ENCODE measurements at regions not wholly inside any gene's neighbourhood (a gene's known extent, or its start where the extent isn't known, plus 50 kb on each side); places are given as distances from the start of the nearest gene placed in this dataset.

DNA sequence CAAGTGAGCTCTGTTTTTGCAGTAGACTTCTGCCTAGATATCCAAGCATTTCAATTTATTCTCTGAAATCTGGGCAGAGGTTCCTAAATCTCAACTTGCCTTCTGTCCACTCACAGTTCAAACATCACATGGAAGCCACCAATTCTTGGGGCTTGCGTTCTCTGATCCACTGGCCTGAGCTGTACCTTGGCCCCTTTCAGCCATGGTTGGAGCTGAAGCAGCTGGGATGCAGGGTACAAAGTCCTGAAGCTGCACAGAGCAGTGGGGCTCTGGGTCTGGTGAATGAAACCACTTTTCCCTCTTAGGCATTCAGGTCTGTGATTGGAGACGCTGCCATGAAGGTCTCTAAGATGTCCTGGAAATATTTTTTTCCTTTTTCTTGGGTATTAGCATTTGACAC lies 137.6 kb upstream of the KDM5D start:
- H3K4me3 ChIP-seq (ENCODE audit: control insufficient read depth in 1 of 2, extremely low read depth in 1 of 2, low read length in 1 of 2): no peak overlapping the region
- CTCF ChIA-PET: no interaction called here
- ATAC-seq (replicated peaks in 1 of 4): no peak

DNA sequence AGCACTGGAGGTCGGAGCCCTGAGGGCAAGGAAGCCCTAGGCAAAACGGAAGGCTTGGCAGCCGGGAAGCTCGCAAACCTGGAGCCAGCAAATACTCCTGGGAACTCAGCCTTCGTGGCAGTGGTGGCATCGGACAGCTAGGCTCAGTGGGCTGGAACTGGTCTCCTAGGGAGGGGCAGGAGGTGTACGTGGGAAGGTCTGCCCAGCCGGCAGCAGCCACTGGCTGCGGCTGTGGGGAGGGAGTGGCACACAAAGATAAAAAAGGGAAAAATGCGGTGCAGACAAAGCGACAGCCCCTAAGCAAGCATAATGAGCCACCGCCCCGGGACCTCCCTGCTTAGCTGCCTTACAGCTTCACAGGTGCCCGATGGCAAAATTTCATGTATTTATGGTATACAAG lies 125.2 kb upstream of the KDM5D start:
- Mint-ChIP-seq H3K36me3 (no peaks in the 10 kb centered on the region), H3K4me3 (peak overlapping the region in 1 of 3 donors; percentile 41), H3K27me3 (no peaks in the 10 kb centered on the region), H3K9me3 (no peaks in the 10 kb centered on the region), H3K4me1 (no peaks in the 10 kb centered on the region), H3K27ac (no peak overlapping the region)
- ATAC-seq (replicated peaks in 1 of 4) (peak in 1 of 4 experiments; percentile 41), DNase-seq (no peak)
- H3K9me3 ChIP-seq: no peaks in the 10 kb centered on the region
- no peaks in the 10 kb centered on the region for H3K27me3 ChIP-seq (replicated peaks in 1 of 2; ENCODE audit: control insufficient read depth in 2 of 2, extremely low read depth in 1 of 2, insufficient read depth in 2 of 2, low read length in 1 of 2)
- ChIA-PET CTCF (no interaction called here), POLR2A (no interaction called here)
- H3K4me1 ChIP-seq (ENCODE audit: control insufficient read depth in 1 of 2, extremely low read depth in 1 of 2, insufficient read depth in 2 of 2, low read length in 2 of 2): no peaks in the 10 kb centered on the region
- H3K27ac ChIP-seq (ENCODE audit: low read length): no peak overlapping the region
- H3K36me3 ChIP-seq (ENCODE audit: control insufficient read depth in 2 of 2, extremely low read depth in 1 of 2, insufficient read depth in 1 of 2, low read length in 1 of 2): no peaks in the 10 kb centered on the region
- WGBS (ENCODE audit: insufficient coverage): 88% methylated on average over 5 of the region's 14 CpGs
- no peak overlapping the region for H3K4me3 ChIP-seq (ENCODE audit: control insufficient read depth in 1 of 2, extremely low read depth in 1 of 2, low read length in 1 of 2)

More for the DNA sequence above, 137.6 kb upstream of the KDM5D start:
- Mint-ChIP-seq H3K27me3 (no peaks in the 10 kb centered on the region), H3K36me3 (no peaks in the 10 kb centered on the region), H3K4me3 (no peak overlapping the region), H3K9me3 (no peaks in the 10 kb centered on the region), H3K27ac (no peak overlapping the region), H3K4me1 (no peaks in the 10 kb centered on the region)
- WGBS (ENCODE audit: insufficient coverage): no CpG with 5 or more reads among the region's 2 CpGs
- no peaks in the 10 kb centered on the region for H3K9me3 ChIP-seq
- H3K36me3 ChIP-seq (ENCODE audit: control insufficient read depth in 2 of 2, extremely low read depth in 1 of 2, insufficient read depth in 1 of 2, low read length in 1 of 2): no peaks in the 10 kb centered on the region
- no peak for DNase-seq
- no peak overlapping the region for H3K27ac ChIP-seq (ENCODE audit: low read length)
- no peaks in the 10 kb centered on the region for H3K4me1 ChIP-seq (ENCODE audit: control insufficient read depth in 1 of 2, extremely low read depth in 1 of 2, insufficient read depth in 2 of 2, low read length in 2 of 2)
- POLR2A ChIA-PET: no interaction called here
- H3K27me3 ChIP-seq (replicated peaks in 1 of 2; ENCODE audit: control insufficient read depth in 2 of 2, extremely low read depth in 1 of 2, insufficient read depth in 2 of 2, low read length in 1 of 2): no peaks in the 10 kb centered on the region

DNA sequence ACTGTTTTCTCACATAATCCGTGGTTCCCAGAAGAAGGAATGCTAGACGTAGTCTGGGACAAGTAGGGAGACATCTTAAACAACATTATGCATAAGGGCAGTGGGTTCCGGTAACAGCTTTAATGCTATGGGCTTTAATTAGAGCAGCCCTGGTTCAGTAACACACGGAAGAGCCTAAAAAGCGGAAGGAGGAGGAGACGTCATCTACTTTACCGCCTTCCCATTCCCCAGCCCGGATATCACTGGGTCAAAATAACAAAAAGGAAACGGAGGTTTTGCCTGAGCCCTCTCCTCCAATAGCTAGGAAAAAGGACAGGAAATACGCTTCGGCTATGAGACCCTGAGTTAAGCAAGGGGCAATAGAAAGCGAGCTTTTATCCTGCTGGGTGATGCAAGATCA lies 124.8 kb upstream of the KDM5D start:
- Histone ChIP-seq H3K27me3 (replicated peaks in 1 of 2; ENCODE audit: control insufficient read depth in 2 of 2, extremely low read depth in 1 of 2, insufficient read depth in 2 of 2, low read length in 1 of 2) (no peaks in the 10 kb centered on the region), H3K4me1 (ENCODE audit: control insufficient read depth in 1 of 2, extremely low read depth in 1 of 2, insufficient read depth in 2 of 2, low read length in 2 of 2) (no peaks in the 10 kb centered on the region), H3K36me3 (ENCODE audit: control insufficient read depth in 2 of 2, extremely low read depth in 1 of 2, insufficient read depth in 1 of 2, low read length in 1 of 2) (no peaks in the 10 kb centered on the region), H3K9me3 (no peaks in the 10 kb centered on the region), H3K27ac (ENCODE audit: low read length) (no peak overlapping the region), H3K4me3 (ENCODE audit: control insufficient read depth in 1 of 2, extremely low read depth in 1 of 2, low read length in 1 of 2) (no peak overlapping the region)
- no peaks in the 10 kb centered on the region for H3K27me3 Mint-ChIP-seq
- WGBS (ENCODE audit: insufficient coverage): 82% methylated on average over 2 of the region's 12 CpGs
- no peak overlapping the region for H3K27ac Mint-ChIP-seq
- H3K9me3 Mint-ChIP-seq: no peaks in the 10 kb centered on the region
- H3K4me1 Mint-ChIP-seq: no peaks in the 10 kb centered on the region
- ChIA-PET POLR2A (no interaction called here), CTCF (no interaction called here)
- DNase-seq (no peak), ATAC-seq (replicated peaks in 1 of 4) (no peak)
- no peaks in the 10 kb centered on the region for H3K36me3 Mint-ChIP-seq
- peak overlapping the region in 1 of 3 donors; percentile 41 for H3K4me3 Mint-ChIP-seq

DNA sequence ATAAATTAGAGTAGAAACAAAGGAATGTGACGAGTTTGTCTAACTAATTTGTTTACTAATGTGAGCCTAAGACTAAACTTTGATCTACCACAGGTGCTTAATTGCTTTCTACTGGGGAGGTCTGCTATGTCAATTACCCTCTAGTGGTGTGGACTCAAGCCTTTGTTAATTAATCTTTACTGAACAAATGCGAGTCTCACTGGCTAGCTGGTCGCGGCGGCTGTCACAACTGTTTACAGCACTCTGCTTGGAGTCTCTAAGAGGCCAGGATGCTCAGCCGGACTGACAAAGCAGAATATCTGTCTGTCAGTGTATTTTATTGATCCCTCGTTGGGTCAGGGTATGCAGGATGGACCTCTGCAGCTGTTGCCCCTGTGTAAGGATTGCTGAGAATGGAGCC lies 124.1 kb upstream of the KDM5D start:
- no peaks in the 10 kb centered on the region for H3K9me3 ChIP-seq
- H3K27me3 ChIP-seq (replicated peaks in 1 of 2; ENCODE audit: control insufficient read depth in 2 of 2, extremely low read depth in 1 of 2, insufficient read depth in 2 of 2, low read length in 1 of 2): no peaks in the 10 kb centered on the region
- no peaks in the 10 kb centered on the region for H3K4me1 ChIP-seq (ENCODE audit: control insufficient read depth in 1 of 2, extremely low read depth in 1 of 2, insufficient read depth in 2 of 2, low read length in 2 of 2)
- no peak overlapping the region for H3K27ac Mint-ChIP-seq
- H3K4me3 Mint-ChIP-seq: peak overlapping the region in 1 of 3 donors; percentile 6
- ATAC-seq (replicated peaks in 1 of 4) (no peak), DNase-seq (no peak)
- no peak overlapping the region for H3K27ac ChIP-seq (ENCODE audit: low read length)
- POLR2A ChIA-PET: no interaction called here
- H3K36me3 ChIP-seq (ENCODE audit: control insufficient read depth in 2 of 2, extremely low read depth in 1 of 2, insufficient read depth in 1 of 2, low read length in 1 of 2): no peaks in the 10 kb centered on the region
- H3K9me3 Mint-ChIP-seq: no peaks in the 10 kb centered on the region
- no peak overlapping the region for H3K4me3 ChIP-seq (ENCODE audit: control insufficient read depth in 1 of 2, extremely low read depth in 1 of 2, low read length in 1 of 2)
- no peaks in the 10 kb centered on the region for H3K27me3 Mint-ChIP-seq
- 84% methylated on average over 4 of the region's 7 CpGs for WGBS (ENCODE audit: insufficient coverage)
- CTCF ChIA-PET: no interaction called here
- H3K4me1 Mint-ChIP-seq: no peaks in the 10 kb centered on the region
- H3K36me3 Mint-ChIP-seq: no peaks in the 10 kb centered on the region

DNA sequence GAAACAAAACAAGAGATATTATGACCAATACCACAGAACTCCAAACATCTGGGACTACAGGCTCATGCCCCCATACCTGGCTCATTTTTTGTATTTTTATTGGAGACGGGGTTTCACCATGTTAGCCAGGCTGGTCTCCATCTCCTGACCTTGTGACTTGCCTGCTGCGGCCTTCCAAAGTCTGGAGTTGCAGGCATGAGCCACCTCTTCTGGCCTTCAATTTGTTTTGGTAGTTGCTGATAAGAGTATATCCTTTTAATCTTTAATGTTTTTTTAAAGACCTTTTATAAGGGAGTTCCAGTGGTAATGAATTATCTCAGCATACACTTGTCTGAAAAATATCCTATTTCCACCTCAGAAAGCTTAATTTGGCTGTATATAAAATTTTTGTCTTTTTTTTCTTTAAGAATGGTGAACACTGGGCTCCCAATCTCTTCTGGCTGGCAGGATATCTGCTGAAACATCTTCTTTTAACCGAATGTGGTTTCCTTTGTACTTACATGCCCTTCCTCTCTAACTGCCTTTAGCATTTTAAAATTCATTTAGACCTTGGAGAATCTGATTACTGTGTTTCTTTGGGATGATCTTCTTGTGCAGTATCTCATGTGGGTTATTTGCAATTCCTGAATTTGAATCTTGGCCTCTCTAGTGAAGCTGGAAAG lies 112.1 kb upstream of the KDM5D start:
- DNase-seq (peak in 1 of 35 experiments; percentile 1), ATAC-seq (replicated peaks in 1 of 4) (no peak)
- POLR2A ChIA-PET: no interaction called here
- no peak overlapping the region for H3K4me3 Mint-ChIP-seq
- Histone ChIP-seq H3K9me3 (no peaks in the 10 kb centered on the region), H3K27ac (ENCODE audit: low read length) (no peak overlapping the region), H3K4me1 (ENCODE audit: control insufficient read depth in 1 of 2, extremely low read depth in 1 of 2, insufficient read depth in 2 of 2, low read length in 2 of 2) (no peaks in the 10 kb centered on the region), H3K36me3 (ENCODE audit: control insufficient read depth in 2 of 2, extremely low read depth in 1 of 2, insufficient read depth in 1 of 2, low read length in 1 of 2) (no peaks in the 10 kb centered on the region), H3K4me3 (ENCODE audit: control insufficient read depth in 1 of 2, extremely low read depth in 1 of 2, low read length in 1 of 2) (no peak overlapping the region), H3K27me3 (replicated peaks in 1 of 2; ENCODE audit: control insufficient read depth in 2 of 2, extremely low read depth in 1 of 2, insufficient read depth in 2 of 2, low read length in 1 of 2) (no peaks in the 10 kb centered on the region)
- H3K9me3 Mint-ChIP-seq: peaks cover 0 to 5% (median 0%) of the 10 kb centered on the region in 3 donors
- no peaks in the 10 kb centered on the region for H3K36me3 Mint-ChIP-seq
- H3K27ac Mint-ChIP-seq: no peak overlapping the region
- H3K27me3 Mint-ChIP-seq: no peaks in the 10 kb centered on the region
- peaks cover 0 to 12% (median 0%) of the 10 kb centered on the region in 3 donors for H3K4me1 Mint-ChIP-seq
- WGBS (ENCODE audit: insufficient coverage): no CpG with 5 or more reads among the region's 3 CpGs
- CTCF ChIA-PET: no interaction called here

DNA sequence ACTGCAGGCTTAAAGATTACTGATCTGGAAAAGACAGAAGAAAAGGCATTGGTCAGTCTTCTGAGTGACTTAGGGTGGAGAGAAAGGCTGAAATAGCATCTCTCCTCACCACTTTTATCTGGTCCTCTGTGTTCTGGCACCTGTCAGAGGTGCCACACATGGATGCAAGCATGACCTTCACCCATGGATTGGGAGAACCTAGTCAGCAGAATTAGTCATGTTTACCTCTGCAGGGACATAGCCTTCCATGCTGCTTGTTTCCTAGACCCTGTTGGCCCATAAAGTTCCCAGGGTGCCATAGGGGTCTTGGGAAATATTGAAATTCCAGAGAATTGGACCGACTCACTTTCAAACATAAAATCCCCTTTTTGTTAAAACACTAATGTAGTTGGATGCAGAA lies 98.4 kb upstream of the KDM5D start:
- H3K27me3 ChIP-seq (replicated peaks in 1 of 2; ENCODE audit: control insufficient read depth in 2 of 2, extremely low read depth in 1 of 2, insufficient read depth in 2 of 2, low read length in 1 of 2): no peaks in the 10 kb centered on the region
- no peaks in the 10 kb centered on the region for H3K4me1 ChIP-seq (ENCODE audit: control insufficient read depth in 1 of 2, extremely low read depth in 1 of 2, insufficient read depth in 2 of 2, low read length in 2 of 2)
- ATAC-seq (replicated peaks in 1 of 4) (no peak), DNase-seq (no peak)
- no peaks in the 10 kb centered on the region for H3K4me1 Mint-ChIP-seq
- no peak overlapping the region for H3K27ac ChIP-seq (ENCODE audit: low read length)
- no peak overlapping the region for H3K27ac Mint-ChIP-seq
- CTCF ChIA-PET: no interaction called here
- H3K4me3 ChIP-seq (ENCODE audit: control insufficient read depth in 1 of 2, extremely low read depth in 1 of 2, low read length in 1 of 2): no peak overlapping the region
- H3K4me3 Mint-ChIP-seq: no peak overlapping the region
- POLR2A ChIA-PET: no interaction called here
- WGBS (ENCODE audit: insufficient coverage): no CpG with 5 or more reads among the region's 1 CpG
- H3K9me3 ChIP-seq: no peaks in the 10 kb centered on the region
- no peaks in the 10 kb centered on the region for H3K36me3 Mint-ChIP-seq
- no peaks in the 10 kb centered on the region for H3K27me3 Mint-ChIP-seq
- no peaks in the 10 kb centered on the region for H3K9me3 Mint-ChIP-seq
- H3K36me3 ChIP-seq (ENCODE audit: control insufficient read depth in 2 of 2, extremely low read depth in 1 of 2, insufficient read depth in 1 of 2, low read length in 1 of 2): no peaks in the 10 kb centered on the region

DNA sequence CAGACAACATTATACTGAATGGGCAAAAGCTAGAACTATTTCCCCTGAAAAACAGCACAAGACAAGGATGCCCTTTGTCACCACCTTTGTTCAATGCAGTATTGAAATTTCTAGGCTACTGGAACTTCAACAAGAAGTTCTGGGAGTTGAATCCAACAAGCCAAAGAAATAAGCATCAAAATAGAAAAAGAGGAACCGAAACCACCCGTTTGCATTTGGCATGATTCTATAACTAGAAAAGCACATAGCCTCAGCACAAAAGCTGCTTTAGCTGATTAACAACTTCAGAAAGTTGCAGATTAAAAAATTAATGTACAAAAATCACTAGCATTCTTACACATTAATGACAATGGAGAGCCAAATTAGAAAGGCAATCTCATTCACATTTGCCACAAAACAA lies 79.6 kb upstream of the KDM5D start:
- CTCF ChIA-PET: no interaction called here
- no peaks in the 10 kb centered on the region for H3K9me3 ChIP-seq
- H3K4me3 Mint-ChIP-seq: no peak overlapping the region
- H3K36me3 Mint-ChIP-seq: no peaks in the 10 kb centered on the region
- POLR2A ChIA-PET: no interaction called here
- no peak overlapping the region for H3K27ac Mint-ChIP-seq
- no peak for DNase-seq
- H3K4me3 ChIP-seq (ENCODE audit: control insufficient read depth in 1 of 2, extremely low read depth in 1 of 2, low read length in 1 of 2): no peak overlapping the region
- ATAC-seq (replicated peaks in 1 of 4): no peak
- H3K4me1 ChIP-seq (ENCODE audit: control insufficient read depth in 1 of 2, extremely low read depth in 1 of 2, insufficient read depth in 2 of 2, low read length in 2 of 2): no peaks in the 10 kb centered on the region
- peaks cover 0 to 8% (median 0%) of the 10 kb centered on the region in 3 donors for H3K4me1 Mint-ChIP-seq
- peaks cover 0 to 5% of the 10 kb centered on the region in 2 donors for H3K27me3 Mint-ChIP-seq
- H3K36me3 ChIP-seq (ENCODE audit: control insufficient read depth in 2 of 2, extremely low read depth in 1 of 2, insufficient read depth in 1 of 2, low read length in 1 of 2): no peaks in the 10 kb centered on the region
- no CpG with 5 or more reads among the region's 2 CpGs for WGBS (ENCODE audit: insufficient coverage)
- H3K9me3 Mint-ChIP-seq: no peaks in the 10 kb centered on the region
- peaks cover 0 to 2% of the 10 kb centered on the region in 2 experiments for H3K27me3 ChIP-seq (replicated peaks in 1 of 2; ENCODE audit: control insufficient read depth in 2 of 2, extremely low read depth in 1 of 2, insufficient read depth in 2 of 2, low read length in 1 of 2)
- H3K27ac ChIP-seq (ENCODE audit: low read length): no peak overlapping the region

Measured in T-cell (primary cell).